Osteoblast (primary cell): ENCODE measurements at regions not wholly inside any gene's neighbourhood (a gene's known extent, or its start where the extent isn't known, plus 50 kb on each side); places are given as distances from the start of the nearest gene placed in this dataset.

Experiments
- DNase-seq: peaks from one replicate; pipeline ENCODE4 v3.0.0; 2011; ENCODE audit warnings: low spot score, mixed read lengths; ENCODE audit not compliant: insufficient read length; ENCODE audit errors: missing footprints
- H2AFZ ChIP-seq: 2 replicates; pipeline ENCODE4 v1.6.0; 2011; ENCODE audit warnings: mild to moderate bottlenecking, low read length
- H3K27ac ChIP-seq: 2 replicates; pipeline ENCODE4 v1.5.1; 2011; ENCODE audit warnings: mild to moderate bottlenecking, low read depth, low read length, moderate library complexity
- H3K27me3 ChIP-seq: 2 replicates; pipeline ENCODE4 v1.6.0; 2012; ENCODE audit warnings: mild to moderate bottlenecking, control low read depth, inconsistent platforms, low read length, moderate library complexity; ENCODE audit not compliant: insufficient read depth
- H3K36me3 ChIP-seq: 2 replicates; pipeline ENCODE4 v1.5.1; 2011; ENCODE audit warnings: mild to moderate bottlenecking, low read length, control low read depth, moderate library complexity; ENCODE audit not compliant: insufficient read depth
- H3K4me1 ChIP-seq: 2 replicates; pipeline ENCODE4 v1.5.1; 2011; ENCODE audit warnings: mild to moderate bottlenecking, low read length, control low read depth, moderate library complexity; ENCODE audit not compliant: insufficient read depth
- H3K4me2 ChIP-seq: 2 replicates; pipeline ENCODE4 v1.6.0; 2011; ENCODE audit warnings: mild to moderate bottlenecking, low read length; ENCODE audit not compliant: insufficient read depth
- H3K4me3 ChIP-seq: fragments of 200-600 bp; sonication (generic); 3 replicates; pipeline ENCODE4 v1.5.1; 2012; ENCODE audit warnings: mild to moderate bottlenecking, low read length, inconsistent platforms; ENCODE audit not compliant: insufficient read depth
- H3K79me2 ChIP-seq: 2 replicates; pipeline ENCODE4 v1.6.0; 2012; ENCODE audit warnings: mild to moderate bottlenecking, low read length, control low read depth, inconsistent platforms; ENCODE audit not compliant: insufficient read depth
- H3K9me3 ChIP-seq: 2 replicates; pipeline ENCODE4 v1.5.1; 2011; ENCODE audit warnings: low read depth, low read length, control low read depth
- H4K20me1 ChIP-seq: 2 replicates; pipeline ENCODE4 v1.6.0; 2012; ENCODE audit warnings: mild to moderate bottlenecking, low read length, control low read depth; ENCODE audit not compliant: insufficient read depth
- CTCF ChIP-seq: IDR thresholded peaks from 2 replicates; pipeline ENCODE4 v1.5.1; 2011; ENCODE audit warnings: mild to moderate bottlenecking, low read depth, low read length, moderate library complexity; ENCODE audit errors: extremely low read depth

GRCh38 chr7:133180717-133181116 is 72.2 kb upstream of the EXOC4 start:
- Histone ChIP-seq H3K27ac (no peak overlapping the region), H4K20me1 (no peaks in the 10 kb centered on the region), H3K4me1 (no peaks in the 10 kb centered on the region), H3K36me3 (no peaks in the 10 kb centered on the region), H3K27me3 (peaks cover 10% of the 10 kb centered on the region), H3K9me3 (no peaks in the 10 kb centered on the region), H3K4me2 (no peak overlapping the region), H2AFZ (no peak overlapping the region), H3K4me3 (no peak overlapping the region), H3K79me2 (no peaks in the 10 kb centered on the region)
- DNase-seq: no peak
- no peak for TF ChIP-seq CTCF

GRCh38 chr7:133183042-133183794 is 69.7 kb upstream of the EXOC4 start:
- no peak for TF ChIP-seq CTCF
- Histone ChIP-seq H3K27me3 (peaks cover 10% of the 10 kb centered on the region), H3K4me1 (no peaks in the 10 kb centered on the region), H3K27ac (no peak overlapping the region), H3K36me3 (no peaks in the 10 kb centered on the region), H4K20me1 (no peaks in the 10 kb centered on the region), H3K79me2 (no peaks in the 10 kb centered on the region), H3K9me3 (no peaks in the 10 kb centered on the region), H2AFZ (no peak overlapping the region), H3K4me3 (no peak overlapping the region), H3K4me2 (no peak overlapping the region)
- DNase-seq: no peak

GRCh38 chr7:133183969-133184368 is 68.9 kb upstream of the EXOC4 start:
- no peak for TF ChIP-seq CTCF
- peak; percentile 66 for DNase-seq
- no peak overlapping the region for H3K4me2 ChIP-seq
- no peaks in the 10 kb centered on the region for H4K20me1 ChIP-seq
- H2AFZ ChIP-seq: no peak overlapping the region
- peaks cover 10% of the 10 kb centered on the region for H3K27me3 ChIP-seq
- no peaks in the 10 kb centered on the region for H3K36me3 ChIP-seq
- H3K79me2 ChIP-seq: no peaks in the 10 kb centered on the region
- no peak overlapping the region for H3K4me3 ChIP-seq
- H3K9me3 ChIP-seq: no peaks in the 10 kb centered on the region
- no peak overlapping the region for H3K27ac ChIP-seq
- no peaks in the 10 kb centered on the region for H3K4me1 ChIP-seq

GRCh38 chr7:133185512-133185911 is 67.4 kb upstream of the EXOC4 start:
- Histone ChIP-seq H3K27me3 (peaks cover 10% of the 10 kb centered on the region), H3K9me3 (no peaks in the 10 kb centered on the region), H4K20me1 (no peaks in the 10 kb centered on the region), H3K4me3 (no peak overlapping the region), H3K36me3 (no peaks in the 10 kb centered on the region), H3K4me2 (no peak overlapping the region), H3K27ac (no peak overlapping the region), H2AFZ (no peak overlapping the region), H3K4me1 (no peaks in the 10 kb centered on the region), H3K79me2 (no peaks in the 10 kb centered on the region)
- TF ChIP-seq CTCF: no peak
- no peak for DNase-seq
